SKM-1 (cell line): ENCODE measurements at regions not wholly inside any gene's neighbourhood (a gene's known extent, or its start where the extent isn't known, plus 50 kb on each side); places are given as distances from the start of the nearest gene placed in this dataset.

Experiments
- DNase-seq: peaks from one replicate; lab custom pipeline; 2025; ENCODE audit not compliant: unreplicated experiment; lab: John Stamatoyannopoulos, UW

GRCh38 chr4:10207116-10207515 is 90.5 kb upstream of the WDR1 start:
- no peak for DNase-seq

GRCh38 chr4:10205223-10205622 is 88.6 kb upstream of the WDR1 start:
- no peak for DNase-seq

DNA sequence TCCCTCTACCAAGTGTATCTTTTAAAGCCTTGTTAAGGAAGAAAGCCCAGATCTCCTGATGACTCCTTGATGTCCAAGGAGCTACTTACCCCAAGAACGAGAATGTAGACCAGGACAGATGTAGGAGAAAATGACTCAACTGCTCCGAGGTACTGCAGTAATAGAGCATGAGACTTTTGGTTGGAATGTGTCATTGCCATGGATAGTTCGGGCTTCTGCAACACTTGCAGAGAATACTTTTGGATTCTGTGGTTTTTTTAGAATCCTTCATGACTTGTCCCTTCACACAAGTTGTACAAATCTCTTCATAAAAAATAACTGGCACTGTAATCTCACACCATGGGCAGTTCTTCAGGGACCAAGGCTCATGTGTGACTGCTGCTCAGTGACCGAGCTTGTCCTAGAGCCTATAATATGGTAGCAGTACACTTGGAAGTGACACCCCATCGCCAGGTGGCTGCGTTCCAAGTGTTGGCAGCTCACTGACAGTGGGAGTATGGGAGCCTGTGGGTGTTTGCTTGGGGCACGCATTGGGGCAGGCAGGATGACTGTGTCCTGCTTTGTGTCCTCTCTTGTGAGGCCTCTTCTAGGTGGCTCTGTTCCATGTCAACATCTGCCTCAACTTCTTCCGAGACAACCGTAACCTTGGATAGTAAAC is 87.9 kb upstream of the WDR1 start:
- no peak for DNase-seq

DNA sequence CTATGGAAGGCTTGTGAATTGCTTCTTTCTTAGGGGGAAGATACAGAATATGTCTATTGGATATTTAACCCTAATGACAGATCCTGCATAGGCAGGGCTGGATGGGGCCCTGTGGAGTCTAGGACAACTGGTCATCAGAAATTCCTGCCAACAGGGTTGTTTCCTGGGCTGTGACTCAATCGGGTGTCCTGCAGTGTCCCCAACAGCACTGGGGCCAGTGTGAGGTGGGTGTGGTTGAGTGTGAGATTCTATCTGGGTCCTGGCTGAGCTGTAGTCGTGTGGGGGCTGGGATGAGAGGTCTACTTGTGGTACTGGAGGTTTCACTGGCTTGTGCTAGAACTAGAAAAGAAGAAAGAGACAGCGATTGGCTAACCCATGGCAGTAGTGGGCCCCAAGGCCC is 87.3 kb upstream of the WDR1 start:
- DNase-seq = no peak

- DNase-seq = no peak
Measured at GRCh38 chr4:10201381-10202223, 85.0 kb upstream of the WDR1 start.

DNA sequence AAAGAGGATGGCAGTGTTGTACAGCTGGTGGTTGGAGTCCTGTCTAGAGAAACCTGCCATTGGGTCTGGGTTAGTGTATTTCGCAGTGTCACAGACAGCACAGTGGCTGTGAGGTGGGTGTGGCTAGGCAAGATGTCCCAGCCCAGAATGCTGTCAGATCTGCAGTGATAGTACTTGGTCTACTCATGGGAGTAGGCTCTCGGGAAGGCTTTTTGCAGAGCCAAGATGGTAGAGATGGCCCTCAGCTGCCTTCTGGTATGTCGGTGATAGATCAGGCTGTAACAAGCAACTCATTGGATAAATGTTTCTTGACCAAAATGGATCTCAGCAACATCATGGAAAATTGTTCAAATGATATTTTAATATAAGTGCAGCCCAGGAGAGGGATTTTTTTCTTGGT is 84.3 kb upstream of the WDR1 start:
- DNase-seq = no peak

GRCh38 chr4:10198365-10198764 is 81.8 kb upstream of the WDR1 start:
- DNase-seq = no peak

DNA sequence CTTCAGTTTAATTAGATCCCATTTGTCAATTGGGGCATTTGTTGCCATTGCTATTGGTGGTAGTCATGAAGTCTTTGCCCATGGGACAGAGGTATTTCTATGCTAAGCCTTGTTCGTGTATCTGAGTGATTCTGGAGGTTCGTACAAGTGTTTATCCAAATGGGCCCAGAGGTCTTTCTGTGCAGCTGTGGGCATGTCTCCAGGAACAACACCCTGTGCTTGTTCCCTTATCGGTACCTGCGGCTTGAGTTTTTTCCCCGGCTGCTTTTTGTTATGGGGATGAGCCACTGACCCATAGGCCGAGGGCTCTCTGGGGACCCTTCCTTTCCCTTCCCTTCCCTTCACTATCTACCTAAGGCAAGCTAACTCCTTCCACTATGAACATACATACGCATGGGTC is 81.4 kb upstream of the WDR1 start:
- DNase-seq = no peak

GRCh38 chr4:10196191-10196590 is 79.6 kb upstream of the WDR1 start:
- no peak for DNase-seq

DNA sequence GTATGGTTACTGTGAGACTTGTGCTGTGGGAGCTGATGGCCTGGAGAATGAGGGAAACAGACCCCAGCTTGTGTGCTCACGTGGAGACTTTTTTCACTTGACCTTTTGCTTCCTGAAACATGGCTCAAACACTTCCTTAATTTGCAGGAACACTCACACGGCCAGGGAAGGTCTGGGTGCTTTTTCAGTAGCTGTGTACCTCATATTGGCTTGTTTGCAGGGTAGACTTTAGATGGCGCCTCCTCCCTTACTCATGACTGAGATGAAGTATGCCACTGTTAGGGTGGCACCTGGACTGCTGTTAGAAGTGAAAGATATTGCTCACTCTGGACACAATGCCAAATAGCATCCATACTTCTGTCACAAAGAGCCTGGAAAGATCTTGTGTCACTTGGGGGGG is 75.7 kb upstream of the WDR1 start:
- no peak for DNase-seq

DNA sequence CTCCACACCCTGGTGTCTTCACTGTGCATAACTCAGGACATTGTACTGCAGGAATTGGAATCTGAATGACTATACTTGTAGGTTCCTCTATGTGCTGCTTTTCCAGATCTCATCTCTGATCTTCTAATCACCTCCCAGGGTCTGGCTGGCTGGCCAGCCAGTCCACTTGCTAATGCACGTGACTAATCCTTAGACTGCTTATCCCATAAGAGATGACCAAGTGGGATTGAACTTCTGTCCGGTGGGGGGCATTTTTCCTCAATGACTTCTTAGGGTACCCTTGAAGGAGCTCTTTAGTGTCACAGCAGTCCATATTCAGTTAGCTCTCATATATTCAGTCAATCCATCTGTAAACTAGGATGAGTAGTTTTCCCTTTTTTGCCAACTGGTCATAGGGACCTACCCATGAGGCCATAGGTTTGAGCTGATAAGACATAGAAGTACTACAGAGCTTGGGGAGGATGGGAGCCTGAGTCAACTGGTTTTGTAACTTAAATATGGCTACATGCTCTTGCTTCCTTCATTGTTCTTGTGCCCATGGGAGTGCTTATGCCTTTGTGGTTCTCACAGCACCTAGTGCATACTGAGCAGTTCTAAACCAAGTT is 71.9 kb upstream of the WDR1 start:
- no peak for DNase-seq

DNA sequence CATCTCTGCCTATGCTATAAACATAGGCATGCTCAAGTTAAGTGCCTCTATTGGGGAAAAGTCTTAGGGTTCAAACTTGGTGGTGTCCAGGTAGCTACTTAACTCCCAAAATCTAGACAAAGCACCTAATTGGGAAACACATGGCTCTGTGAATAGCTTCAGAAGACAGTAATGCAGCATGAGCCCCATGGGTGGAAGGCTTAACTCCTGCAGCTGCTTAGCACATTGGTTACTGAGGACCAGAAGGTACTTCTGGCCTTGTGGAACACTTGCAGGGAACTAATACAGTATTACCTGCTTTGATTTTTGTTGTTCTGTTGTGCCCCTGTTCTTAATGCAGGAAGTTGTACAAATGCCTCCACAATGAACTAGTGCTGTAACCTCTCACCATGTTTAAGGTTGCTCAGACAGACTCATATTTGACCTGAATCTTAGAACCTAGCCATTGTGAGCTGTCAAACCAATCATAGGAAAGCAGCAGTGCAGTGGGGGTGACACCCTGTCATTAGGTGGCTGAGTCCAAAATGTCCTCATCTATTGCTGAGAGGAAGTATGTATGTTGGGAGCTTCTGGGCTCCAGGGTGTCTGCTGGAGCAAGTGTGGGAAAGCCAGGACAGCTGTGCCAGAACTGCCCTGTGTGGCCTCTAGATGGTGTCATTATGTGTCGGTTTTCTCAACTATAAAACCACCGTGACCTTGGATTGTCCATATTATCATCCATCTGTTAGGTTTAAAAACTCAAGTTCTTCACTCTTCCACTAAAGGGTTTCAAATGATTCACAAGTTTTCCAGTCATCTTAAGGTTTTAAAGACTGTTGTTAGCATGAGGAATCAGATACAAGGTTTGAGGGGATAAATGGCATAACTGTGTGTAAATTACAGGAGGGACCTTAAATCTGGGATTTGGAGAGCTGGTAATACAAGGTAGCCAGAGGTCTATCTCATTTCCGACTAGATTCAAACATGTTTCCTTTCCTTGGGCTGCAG is 69.9 kb upstream of the WDR1 start:
- no peak for DNase-seq

- no peak for DNase-seq
Measured at GRCh38 chr4:10185518-10186227, 69.1 kb upstream of the WDR1 start.

DNA sequence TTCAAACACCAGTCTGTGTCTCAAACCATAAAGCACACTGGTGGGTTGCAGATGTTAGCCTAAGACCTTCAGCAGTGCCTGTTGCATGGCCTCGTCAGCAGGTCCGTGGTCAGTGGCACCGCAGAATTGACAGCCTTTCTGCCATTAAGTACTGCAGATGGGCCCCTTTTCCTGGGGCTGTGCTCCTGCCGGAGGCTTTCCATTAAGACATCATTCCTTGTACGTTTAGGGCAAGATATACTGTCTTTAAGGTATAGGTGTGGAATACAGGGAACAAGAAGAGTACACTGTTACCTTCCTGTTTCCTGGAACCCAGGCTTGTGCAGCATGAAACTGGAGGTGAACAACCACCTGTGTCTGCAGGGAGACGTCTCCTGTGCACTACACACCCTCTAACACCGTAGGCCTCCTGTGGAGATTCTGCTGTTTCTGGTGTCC is 67.9 kb upstream of the WDR1 start:
- no peak for DNase-seq

DNA sequence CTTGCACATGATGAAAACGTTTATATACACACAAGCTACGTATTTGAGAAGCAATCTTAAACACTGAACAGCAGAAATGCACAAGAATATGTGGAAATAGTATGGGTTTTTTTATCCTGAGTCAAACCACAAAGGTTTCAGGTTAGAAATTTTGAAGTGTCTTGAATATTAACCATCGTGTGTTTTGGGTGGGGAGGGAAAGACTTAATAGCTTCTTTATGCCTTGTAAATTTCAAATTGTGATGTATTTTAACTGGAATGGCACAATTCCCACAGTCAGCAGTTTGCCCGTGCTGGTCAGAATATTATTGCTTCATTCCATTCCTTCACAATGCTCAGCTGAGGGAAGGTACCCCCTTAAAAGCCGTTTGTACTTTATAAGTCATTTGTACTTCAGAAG is 67.4 kb upstream of the WDR1 start:
- DNase-seq = no peak

DNA sequence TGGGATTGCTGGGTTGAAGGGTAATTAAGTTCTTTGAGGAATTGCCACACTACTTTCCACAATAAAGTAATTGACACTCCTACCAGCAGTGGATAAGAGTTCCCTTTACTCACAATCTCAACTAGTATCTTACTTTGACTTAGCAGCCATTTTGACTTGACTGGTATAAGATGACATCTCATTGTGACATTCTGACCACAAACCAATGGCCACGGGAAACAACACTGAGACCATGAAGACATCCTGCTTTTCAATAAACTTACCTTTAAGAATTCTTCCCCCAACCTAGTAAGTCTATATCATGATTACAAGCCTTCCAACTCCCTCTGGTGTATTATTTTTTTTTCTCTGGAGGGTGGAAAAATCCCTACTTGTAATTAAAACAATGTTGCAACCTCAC is 66.9 kb upstream of the WDR1 start:
- DNase-seq = peak; percentile 12

GRCh38 chr4:10182446-10183424 is 66.1 kb upstream of the WDR1 start:
- no peak for DNase-seq

DNA sequence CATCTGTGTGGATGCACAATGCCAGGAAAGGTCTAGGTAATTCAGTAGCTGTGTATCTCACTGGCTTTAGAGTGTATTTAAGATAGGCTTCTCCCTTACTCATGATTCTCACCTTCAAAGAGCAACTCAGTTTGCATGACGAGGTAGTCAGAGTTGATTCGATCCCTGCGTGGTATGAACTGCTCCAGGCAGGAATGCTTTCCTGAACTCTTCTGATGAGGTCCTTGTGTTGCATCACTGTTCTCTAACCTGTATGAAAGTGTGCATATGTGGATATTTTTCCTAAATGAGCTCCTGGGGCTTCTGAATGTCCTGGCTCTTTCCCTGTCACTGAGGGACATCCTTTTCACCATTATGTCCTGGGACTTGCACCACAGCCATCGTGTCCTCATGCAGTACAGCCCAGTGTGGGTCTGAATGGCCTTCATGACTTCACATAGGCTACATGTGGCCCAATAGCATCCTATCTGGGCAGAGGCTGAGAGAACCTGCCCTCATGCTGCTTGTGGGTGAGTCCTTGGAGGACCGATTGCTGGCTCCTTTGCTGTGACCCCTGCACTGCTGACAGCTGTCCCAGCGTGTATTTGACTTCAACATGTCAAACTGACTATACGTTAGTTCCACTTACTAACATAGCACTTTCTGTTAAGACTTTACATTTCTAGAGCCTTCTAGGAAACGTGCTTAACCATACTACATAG is 65.3 kb upstream of the WDR1 start:
- no peak for DNase-seq
